ENCODE measurements at regions not wholly inside any gene's neighbourhood (a gene's known extent, or its start where the extent isn't known, plus 50 kb on each side); places are given as distances from the start of the nearest gene placed in this dataset.
A peak's percentile ranks its signal among the peaks of the same experiment; 100 is the strongest.

- DNase-seq: no peak
Observed at GRCh38 chr5:8150791-8151190, 281.8 kb downstream of the MTRR start.

GRCh38 chr5:8156706-8157105 is 287.8 kb downstream of the MTRR start:
- DNase-seq: no peak

- no peak for DNase-seq
Observed at GRCh38 chr5:8157320-8157822, 288.4 kb downstream of the MTRR start.

GRCh38 chr5:8176101-8176693 is 307.2 kb downstream of the MTRR start:
- peak; percentile 55 to 80 for DNase-seq

- peak; percentile 13 to 33 for DNase-seq
Observed at GRCh38 chr5:8184455-8185063, 315.6 kb downstream of the MTRR start.

GRCh38 chr5:8185852-8186251 is 316.9 kb downstream of the MTRR start:
- DNase-seq: no peak

- no peak for DNase-seq
Observed at GRCh38 chr5:8188874-8189565, 320.1 kb downstream of the MTRR start.

- peak; percentile 22 to 24 for DNase-seq
Observed at GRCh38 chr5:8192840-8193239, 323.9 kb downstream of the MTRR start.

GRCh38 chr5:8196061-8196460 is 327.1 kb downstream of the MTRR start:
- DNase-seq: no peak

- no peak for DNase-seq
Observed at GRCh38 chr5:8208307-8208706, 339.4 kb downstream of the MTRR start.

- no peak for DNase-seq
Observed at GRCh38 chr5:8209500-8209899, 340.6 kb downstream of the MTRR start.

GRCh38 chr5:8213701-8214240 is 344.8 kb downstream of the MTRR start:
- no peak for DNase-seq

GRCh38 chr5:8216921-8217320 is 348.0 kb downstream of the MTRR start:
- no peak for DNase-seq

GRCh38 chr5:8226148-8226547 is 357.2 kb downstream of the MTRR start:
- DNase-seq: no peak

- no peak for DNase-seq
Observed at GRCh38 chr5:8227112-8227511, 358.2 kb downstream of the MTRR start.

GRCh38 chr5:8229551-8229950 is 360.6 kb downstream of the MTRR start:
- DNase-seq: no peak

- no peak for DNase-seq
Observed at GRCh38 chr5:8230868-8231267, 361.9 kb downstream of the MTRR start.

GRCh38 chr5:8233479-8233878 is 364.5 kb downstream of the MTRR start:
- DNase-seq: no peak

- no peak for DNase-seq
Observed at GRCh38 chr5:8234179-8234770, 365.3 kb downstream of the MTRR start.

GRCh38 chr5:8238080-8238479 is 369.1 kb downstream of the MTRR start:
- no peak for DNase-seq

GRCh38 chr5:8239198-8239597 is 370.2 kb downstream of the MTRR start:
- DNase-seq: no peak

- DNase-seq: no peak
Observed at GRCh38 chr5:8239646-8240045, 370.7 kb downstream of the MTRR start.

- no peak for DNase-seq
Observed at GRCh38 chr5:8241076-8241475, 372.1 kb downstream of the MTRR start.
